ENCODE measurements at regions not wholly inside any gene's neighbourhood (a gene's known extent, or its start where the extent isn't known, plus 50 kb on each side); places are given as distances from the start of the nearest gene placed in this dataset.
"Not testable (repeated sequence)": the region's sequence is repeated elsewhere in the genome, so short reads cannot be mapped to it uniquely, and the experiment has no call there.

DNA sequence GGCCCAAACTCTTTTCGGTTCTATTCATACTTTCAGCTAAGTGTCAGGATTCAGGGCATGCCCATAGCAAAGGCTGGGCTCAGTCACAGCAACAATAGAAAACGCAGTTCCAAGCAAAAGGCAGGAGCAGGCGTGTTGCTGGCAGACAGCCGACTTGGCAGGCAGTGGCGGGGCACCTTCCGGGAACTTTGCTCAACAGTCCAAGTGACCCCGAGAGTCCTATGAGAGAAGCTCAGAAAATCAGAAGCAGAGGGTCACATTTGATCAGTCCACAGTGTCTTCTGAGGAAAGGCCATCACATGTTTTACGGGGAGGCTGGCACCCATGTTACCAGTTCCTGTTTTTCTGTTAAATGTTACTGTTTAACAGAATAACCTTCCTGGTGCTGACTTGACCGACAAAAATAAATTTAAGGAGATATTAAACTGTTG, 115.0 kb downstream of the DACT1 start:
- DNase-seq (ENCODE audit: low spot score), result no peak

DNA sequence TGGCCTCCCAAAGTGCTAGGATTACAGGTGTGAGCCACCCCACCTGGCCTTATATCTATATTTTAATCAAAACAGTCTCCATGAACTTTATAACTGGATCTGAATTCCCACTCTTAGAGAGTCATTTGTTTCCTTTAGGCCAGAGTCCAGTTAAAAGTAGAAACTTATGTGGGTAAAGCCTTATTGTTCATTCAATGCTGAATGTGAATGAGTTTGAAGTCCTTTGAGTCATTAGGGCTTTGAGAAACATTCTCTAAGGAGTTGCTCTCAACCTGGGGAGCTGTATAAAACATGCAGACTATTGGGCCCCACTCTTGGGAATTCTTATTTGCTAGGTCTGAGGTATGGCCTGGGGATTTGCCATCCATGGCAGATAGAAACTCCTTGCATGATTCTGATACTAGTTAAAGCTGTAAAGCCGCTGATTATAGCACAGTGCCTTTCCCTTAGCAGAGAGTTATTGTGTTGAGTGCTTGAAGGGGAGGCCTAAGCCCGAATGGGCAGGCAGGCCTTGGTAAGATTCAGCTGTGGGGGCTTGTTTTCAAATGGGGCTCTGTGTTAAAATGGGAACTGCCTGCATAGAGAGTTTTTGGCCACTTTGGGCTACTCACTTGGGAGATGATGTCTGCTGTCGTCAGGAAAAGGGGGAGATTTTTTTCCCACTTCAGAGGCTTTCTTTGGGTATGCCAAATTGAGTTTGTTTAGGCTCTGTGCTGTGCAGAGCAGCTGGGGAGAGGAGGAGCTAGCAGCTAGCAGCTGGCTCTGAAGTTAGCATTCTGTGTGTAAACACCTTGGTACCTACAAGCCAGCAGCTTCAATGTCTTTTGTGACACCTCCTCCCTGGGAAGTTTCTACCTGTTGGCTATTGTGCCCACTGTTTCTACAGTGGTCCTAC, 117.5 kb downstream of the DACT1 start:
- no peak for DNase-seq (ENCODE audit: low spot score)

DNA sequence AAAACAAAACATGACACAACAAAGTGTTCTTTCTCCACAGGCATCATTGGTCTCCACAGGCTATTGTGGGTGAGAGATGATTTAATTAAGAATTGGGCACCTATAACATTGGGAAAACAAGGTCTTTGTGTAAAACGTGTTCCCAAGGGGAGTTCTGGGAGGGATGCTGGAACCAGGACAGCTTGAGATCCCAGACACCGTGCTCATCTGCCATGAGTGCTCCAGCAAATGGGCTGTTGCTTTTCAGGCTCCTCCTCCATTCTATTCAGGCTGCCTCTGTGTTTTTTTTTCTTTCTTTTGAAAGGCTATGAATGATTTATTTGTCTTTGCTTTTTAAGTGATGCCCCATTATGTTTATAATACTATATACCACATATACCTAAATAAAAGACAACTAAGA, 122.4 kb downstream of the DACT1 start:
- no peak for DNase-seq (ENCODE audit: low spot score)

DNA sequence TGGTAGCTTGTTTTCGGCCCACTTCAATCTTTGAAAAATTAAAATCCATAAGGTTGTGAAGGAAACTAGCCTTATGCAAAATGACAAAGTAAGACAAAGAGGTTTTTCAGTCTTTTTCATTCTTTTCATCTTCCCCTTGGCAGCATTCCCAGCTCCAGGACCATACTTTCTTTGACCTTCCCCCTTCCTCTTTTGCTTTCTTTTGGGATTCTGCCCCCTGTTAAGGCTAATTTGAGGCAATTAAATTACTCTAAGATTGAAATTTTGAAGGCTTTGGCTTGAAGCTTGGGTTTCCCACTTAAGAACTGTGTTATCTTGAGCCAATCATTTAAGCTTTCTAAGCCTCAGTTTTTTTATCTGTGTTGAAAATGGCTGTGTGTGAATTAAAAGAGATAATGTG, 124.9 kb downstream of the DACT1 start:
- no peak for DNase-seq (ENCODE audit: low spot score)

DNA sequence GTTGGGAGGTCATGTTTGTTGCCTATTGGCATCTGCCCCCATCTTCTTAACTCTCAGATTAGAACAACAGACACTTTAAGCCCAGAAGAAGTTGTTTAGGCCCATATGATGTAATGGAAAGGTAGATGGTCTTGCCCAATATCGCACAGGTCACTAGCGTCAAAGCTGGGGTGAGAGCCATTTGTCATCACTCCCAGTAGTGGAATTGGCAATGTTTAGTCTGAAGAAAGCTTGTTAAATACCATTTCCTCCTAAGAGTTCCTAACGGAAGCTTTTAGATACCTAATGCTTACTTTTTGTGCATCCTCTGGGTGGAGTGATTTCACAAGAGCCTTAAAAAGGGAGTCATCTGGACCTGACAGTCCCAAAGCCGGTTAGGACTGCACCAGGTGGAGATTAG, 125.4 kb downstream of the DACT1 start:
- DNase-seq (ENCODE audit: low spot score), result no peak

DNA sequence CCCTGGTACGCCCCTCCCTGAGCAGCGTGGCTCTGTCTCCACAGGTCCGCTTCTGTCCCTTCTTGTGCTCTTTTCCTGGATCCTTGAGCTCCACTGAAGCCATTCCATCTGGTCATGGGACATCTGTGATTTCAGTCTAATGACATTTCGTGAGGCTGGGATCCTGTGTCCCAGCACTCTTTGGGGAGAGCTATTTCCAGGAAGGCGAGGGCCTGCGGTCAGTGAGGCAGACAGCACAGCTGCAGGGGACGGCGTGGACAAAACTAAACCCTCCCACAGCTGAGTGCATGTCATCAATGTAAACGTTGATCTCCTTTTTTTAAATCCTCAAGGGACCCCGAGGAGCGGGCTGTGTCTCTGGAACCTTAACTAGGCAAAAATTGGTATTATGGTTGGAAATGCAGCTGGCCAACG, 127.7 kb downstream of the DACT1 start:
- no peak for DNase-seq (ENCODE audit: low spot score)

DNA sequence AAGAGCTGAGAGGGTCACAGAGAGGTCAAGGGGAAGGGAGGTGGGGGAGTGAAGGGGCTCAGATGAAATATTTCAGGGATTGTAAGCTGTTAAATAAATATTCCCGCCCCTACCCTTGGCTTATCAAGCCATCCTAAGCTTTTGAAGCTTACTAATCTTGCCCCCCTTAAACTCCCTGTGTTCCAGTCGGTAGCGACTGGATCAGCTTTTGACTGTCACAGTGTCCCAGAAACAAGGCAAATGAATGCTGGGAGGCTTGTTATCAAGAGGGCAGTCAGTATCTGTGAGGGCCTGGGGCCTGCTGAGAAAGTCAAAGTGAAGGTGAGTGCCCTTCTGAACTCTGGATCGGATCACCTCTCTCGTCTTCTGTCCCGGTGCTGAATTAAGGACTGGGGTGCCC, 128.1 kb downstream of the DACT1 start:
- no peak for DNase-seq (ENCODE audit: low spot score)

DNA sequence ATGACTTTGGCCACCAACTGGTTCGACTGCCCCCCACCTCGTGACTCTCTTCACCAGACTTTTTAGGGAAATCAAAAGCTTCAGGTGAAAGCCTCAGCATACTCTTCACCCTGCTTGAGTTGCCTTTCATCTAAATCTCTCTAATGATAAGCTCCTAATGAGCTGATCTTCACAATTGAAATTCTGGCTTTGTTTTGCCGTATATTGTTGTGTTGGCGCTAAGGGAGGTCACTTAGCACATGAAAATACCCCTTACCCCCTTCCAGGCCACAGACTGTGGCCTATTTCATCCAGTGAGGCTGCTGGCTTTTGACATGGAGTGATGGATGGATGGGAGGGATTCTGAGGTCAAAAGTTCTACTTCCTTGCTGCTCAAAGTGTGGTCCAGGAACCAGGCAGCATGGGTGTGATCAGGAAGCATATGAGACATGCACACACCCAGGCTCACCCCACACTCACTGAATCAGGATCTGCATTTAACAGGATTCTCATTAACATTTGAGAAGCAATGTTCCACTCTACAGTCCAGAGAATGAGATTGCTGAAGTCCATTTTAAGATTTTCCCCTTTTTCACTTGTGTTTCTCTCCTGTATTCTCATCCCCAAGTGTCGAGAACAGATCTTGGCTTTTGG, 131.4 kb downstream of the DACT1 start:
- no peak for DNase-seq (ENCODE audit: low spot score)

DNA sequence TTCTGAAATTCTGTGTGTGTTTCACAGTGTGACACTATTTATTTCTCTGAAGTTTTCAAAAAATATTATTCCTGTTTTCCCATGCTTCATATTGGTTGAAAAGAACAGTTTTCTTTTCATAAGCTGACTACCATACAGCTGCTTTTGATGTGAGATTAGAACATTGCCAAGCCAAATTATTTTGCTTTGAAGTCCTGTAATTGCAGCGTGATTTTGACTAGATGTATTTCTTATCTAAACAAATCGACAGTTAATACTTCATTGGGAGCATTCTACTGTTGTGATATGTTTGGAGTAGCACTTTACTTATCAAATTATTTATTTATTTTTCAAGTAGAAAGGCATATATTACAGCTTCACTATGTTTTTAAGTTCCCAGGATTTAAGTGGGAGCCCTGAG, 132.0 kb downstream of the DACT1 start:
- no peak for DNase-seq (ENCODE audit: low spot score)

DNA sequence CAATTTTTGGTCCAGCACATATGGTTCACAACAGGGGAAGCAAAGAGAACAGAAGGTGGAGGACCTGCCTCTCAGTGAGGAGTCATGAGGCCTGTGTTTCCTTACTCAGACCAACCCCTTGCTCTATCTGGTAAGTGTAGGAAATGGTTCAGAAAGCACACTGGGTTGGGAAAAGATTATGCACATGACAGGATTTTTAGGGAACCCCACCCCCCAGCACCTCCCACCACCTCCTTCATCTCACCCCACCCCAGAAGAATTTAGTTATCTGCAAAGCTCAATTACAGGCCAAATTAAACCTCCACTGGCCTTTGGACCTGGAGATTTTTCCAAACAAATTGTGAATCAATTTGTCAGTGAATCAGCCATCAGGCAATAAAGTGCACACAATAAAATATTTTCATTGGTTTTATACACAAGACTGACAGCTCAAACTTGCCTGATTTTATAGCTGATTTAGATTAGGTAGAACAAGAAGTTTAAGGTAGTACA, 132.8 kb downstream of the DACT1 start:
- no peak for DNase-seq (ENCODE audit: low spot score)

DNA sequence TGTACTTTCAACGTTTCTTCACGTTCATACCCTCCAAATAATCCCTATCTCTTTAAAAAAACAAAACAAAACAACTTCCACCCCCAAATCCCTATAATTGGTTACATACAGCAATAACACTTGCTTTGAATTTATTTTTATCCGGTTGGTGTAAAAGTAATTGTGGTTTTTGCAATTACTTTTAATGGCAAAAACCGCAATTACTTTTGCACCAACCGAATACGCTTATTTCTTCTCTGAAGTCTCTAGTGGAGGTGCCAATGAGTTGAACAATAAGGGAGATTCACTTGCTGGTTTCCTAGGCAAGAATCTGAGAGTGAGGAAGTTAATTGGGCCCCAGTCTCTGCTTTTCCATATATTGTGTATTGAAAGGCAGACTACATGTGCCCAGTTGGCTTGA, 133.3 kb downstream of the DACT1 start:
- no peak for DNase-seq (ENCODE audit: low spot score)

DNA sequence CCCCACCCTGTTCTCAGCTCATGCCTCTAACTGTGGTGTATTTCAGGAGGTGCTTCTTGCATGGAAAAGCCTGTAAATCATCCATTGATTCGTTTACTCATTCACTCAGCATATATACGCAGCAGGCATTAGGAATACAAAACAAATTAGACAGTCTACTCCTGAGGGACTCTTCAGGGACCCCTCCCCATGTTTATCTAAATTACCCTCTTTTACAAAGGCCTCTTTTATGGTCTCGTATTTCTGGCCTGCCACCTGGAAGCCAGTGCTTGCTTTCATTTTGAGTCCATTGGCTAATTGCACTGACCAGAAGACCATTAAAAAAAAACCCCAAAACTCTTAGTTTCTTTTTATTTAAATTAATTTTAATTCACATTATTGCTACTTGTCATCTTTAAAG, 134.4 kb downstream of the DACT1 start:
- DNase-seq (ENCODE audit: low spot score), result no peak

DNA sequence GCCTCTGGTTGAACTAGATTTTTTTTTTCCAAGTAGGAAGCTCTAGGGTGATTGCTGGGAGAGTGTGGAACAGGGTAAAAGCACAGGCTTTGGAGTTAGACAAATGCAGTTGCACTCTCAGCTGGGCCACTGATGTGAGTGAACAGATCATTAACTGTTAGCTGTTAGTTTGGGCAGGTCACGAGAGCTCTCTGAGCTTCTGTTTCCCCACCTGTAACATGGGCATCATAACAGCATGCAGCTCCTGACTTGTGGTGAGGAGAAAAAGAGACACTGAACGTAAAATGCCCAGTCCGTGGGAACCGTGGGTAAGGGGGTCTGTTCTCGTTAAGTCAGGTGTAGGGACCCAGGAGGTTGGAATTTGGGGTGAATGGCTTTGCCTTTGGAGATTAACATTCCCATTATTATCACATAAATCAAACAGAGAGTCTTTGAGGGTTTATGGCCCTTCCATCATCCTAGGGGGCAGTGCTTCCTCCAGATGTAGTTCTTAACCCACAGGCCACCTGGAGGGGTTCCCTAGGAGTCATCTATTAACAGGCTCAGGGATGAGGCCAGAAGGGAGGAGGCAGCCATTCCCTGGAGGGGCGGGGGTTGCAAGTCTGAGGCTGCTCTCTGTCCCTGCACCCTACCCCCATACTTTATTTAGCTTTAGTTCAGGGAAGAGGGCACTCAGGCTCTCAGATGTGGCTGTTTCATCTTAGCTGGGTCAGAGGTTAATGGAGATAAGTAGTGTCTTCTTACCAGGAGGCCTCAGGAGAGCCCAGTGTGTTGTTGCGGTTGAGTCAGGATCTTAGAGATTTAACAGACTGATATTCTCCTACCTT, 135.2 kb downstream of the DACT1 start:
- DNase-seq (ENCODE audit: low spot score), result peak; percentile 2

DNA sequence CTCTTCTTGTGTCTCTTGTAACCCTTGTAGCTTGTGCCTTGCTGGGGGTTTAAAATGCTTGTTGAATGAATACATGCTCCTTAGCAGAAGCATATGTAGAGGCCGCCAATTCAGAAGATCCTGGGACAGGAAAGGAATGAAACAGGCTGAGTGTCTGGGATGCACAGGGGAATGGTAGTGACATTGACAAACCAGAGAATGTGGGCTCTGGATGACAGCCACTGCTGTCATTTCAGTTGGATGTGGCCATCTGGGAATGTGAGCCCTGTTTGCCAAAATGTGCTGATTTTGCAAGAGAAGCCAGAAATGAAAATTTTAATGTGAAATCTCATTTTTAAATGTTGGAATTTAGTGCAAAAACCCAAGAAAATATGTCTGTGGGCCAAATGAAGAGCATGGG, 136.8 kb downstream of the DACT1 start:
- no peak for DNase-seq (ENCODE audit: low spot score)

DNA sequence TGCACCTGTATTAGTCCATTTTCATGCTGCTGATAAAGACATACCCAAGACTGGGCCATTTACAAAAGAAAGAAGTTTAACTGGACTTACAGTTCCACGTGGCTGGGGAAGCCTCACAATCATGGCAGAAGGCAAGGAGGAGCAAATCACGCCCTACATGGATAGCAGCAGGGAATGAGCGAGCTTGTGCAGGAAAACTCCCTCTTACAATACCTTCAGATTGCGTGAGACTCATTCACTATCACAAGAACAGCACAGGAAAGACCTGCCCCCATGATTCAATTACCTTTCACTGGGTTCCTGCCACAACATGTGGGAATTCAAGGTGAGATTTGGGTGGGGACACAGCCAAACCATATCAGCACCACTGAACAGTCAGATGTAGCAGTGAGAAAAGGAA, 137.4 kb downstream of the DACT1 start:
- not testable (repeated sequence) for DNase-seq (ENCODE audit: low spot score)

DNA sequence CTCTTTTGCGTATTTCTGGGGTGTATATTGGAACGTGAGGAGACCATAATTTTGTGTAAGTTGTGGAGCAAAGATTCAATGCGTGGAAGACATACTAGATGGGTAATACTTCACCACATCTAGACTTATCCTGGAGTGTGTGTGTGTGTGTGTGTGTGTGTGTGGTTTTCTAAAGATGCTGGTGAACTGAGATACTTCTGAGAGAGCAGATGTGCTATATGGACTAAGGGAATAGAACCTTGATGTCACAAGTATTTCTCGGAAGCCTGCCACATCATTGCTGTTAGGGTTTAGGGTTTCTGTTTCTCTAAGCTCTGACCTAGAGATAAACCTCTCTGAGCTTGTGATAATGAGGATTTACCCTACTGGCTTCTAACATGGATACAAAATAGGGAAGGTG, 138.8 kb downstream of the DACT1 start:
- no peak for DNase-seq (ENCODE audit: low spot score)

DNA sequence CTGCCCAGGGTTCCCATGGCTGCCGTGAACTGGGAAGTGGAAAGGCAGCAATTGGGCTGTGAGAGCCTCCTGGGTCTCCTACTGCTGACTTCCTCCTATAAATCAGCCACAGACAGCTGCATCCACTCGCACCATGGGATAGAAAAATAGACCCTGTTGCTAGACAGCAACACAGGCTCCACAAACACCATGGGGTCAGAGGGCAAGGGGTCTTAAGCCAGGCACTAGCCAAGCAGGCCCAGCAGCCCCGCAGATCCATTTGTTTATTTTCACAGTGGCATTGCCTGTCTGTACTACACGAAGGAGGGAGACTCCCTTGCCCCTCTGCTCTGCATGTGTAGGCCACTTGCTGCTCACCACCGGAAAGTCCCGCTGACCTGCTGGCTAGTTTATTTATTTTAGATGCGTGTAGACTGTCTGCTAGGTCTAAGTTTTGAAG, 139.8 kb downstream of the DACT1 start:
- DNase-seq (ENCODE audit: low spot score), result no peak

DNA sequence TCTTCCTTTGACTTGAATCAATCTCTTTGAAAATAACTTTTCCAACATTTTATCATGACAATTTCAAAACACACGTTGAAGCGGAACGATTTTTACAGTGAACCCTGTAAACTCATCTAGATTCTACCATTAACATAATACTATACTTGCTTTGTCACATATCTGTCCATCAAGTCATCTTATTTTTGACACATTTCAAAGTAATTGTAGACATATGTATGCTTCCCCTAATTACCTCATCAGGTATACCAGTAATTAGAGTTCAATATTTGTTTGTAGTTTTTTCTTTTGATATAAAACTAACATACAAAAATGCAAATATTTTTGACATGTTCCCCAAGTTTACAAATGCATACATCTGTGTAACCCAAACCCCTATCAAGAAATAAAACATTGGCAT, 140.4 kb downstream of the DACT1 start:
- no peak for DNase-seq (ENCODE audit: low spot score)

DNA sequence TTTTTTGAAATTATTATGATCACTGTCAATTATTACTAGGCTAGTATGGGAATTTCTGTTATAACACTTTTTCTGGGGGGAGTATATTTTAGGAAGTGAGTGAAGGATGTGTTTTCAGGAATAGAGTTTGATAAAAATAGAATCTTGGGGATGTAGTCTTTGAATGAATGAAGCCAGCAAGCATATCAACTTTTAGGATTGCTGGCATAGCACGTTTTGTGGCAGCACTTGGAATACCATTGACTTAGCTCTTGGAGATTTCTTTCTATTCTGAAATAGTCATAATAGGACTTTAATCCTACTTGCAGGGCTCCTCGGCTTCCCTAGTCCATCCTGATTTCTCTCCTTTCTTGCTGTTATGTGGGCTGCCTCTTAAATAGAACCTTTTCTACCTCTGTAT, 141.6 kb downstream of the DACT1 start:
- DNase-seq (ENCODE audit: low spot score), result no peak

DNA sequence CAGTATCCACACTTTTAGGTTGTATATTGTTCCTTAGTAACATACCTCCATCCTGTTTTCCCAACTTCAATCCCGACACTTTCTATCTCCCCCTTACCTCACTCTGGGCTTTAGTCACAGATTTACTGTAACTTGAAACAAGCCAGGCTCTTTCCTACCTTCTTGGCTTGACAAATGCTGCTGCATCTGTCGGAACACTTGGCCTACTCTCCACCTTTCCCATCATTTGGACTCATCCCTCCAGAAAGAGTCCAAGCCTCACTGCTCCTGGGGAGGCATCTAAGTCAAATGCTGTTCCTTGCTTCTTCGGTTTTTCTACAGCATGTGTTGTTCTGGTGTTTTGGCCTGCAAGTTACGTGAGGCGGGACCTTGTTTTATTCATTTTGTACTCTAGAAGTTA, 142.4 kb downstream of the DACT1 start:
- DNase-seq (ENCODE audit: low spot score), result no peak

DNA sequence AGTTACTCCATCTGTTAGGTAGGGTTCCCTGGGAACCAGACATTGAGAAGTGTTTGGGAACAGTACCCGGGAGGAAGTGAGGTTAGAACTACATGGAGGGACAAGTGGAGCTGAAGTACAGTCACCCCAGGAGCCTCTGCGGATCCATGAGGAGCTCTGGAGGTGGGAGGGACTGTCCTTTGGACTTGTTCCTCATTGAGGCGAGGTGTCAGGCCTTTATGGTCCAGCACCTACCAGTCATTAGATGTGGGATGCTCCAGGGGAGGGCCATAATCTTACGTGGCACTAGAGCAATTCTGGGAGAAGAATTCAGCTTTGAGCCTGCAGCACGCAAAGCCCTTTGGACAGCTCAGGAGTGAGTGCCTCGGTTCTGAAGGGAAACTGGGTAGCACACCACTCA, 142.8 kb downstream of the DACT1 start:
- DNase-seq (ENCODE audit: low spot score), result no peak

DNA sequence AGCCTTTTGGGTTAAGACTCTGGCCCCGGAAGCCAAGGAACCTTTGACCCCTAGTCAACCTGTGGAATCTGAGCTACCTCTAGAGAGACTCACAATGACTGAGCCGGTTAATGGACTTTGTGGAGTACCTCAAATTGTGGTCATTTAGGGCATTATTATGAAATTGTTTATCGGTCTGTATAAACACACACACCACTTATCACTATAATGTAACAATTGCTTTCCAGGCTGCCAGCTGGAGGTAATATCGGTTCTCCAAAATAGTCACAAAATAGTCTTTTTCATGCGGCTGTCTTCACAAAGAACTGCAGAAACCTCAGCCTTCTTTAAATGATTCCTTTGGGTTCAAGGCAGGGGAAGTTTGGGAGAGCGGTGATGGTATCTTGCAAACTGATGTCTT, 144.2 kb downstream of the DACT1 start:
- no peak for DNase-seq (ENCODE audit: low spot score)

All from SW480 (cell line).